Neural cell (in vitro differentiated cells): ENCODE measurements at regions not wholly inside any gene's neighbourhood (a gene's known extent, or its start where the extent isn't known, plus 50 kb on each side); places are given as distances from the start of the nearest gene placed in this dataset.

Source experiments
- H2AFZ ChIP-seq: fragments of 200-600, 300-800 bp; sonication (generic), shearing (Covaris generic); 2 replicates; pipeline ENCODE4 v1.6.0; 2014; ENCODE audit warnings: low read depth, mild to moderate bottlenecking, antibody characterized with exemption, low read length, moderate library complexity
- H3F3A ChIP-seq: fragments of 200-600 bp; shearing (Covaris generic); 2 replicates; pipeline ENCODE4 v1.6.1; 2016; ENCODE audit warnings: mild to moderate bottlenecking, moderate library complexity, mixed read lengths, antibody characterized with exemption, low read length; ENCODE audit not compliant: insufficient read depth, poor library complexity, severe bottlenecking
- H3K27ac ChIP-seq: fragments of 200-600, 300-800 bp; sonication (generic), shearing (Covaris generic); 2 replicates; pipeline ENCODE4 v1.5.1; 2014; ENCODE audit warnings: mild to moderate bottlenecking, low read length, moderate library complexity
- H3K27me3 ChIP-seq: fragments of 300-800, 200-600 bp; sonication (generic), shearing (Covaris generic); 2 replicates; pipeline ENCODE4 v1.6.0; 2014; ENCODE audit warnings: mild to moderate bottlenecking, low read depth, low read length, moderate library complexity; ENCODE audit not compliant: insufficient read depth
- H3K36me3 ChIP-seq: fragments of 300-800, 200-600 bp; sonication (generic), shearing (Covaris generic); 2 replicates; pipeline ENCODE4 v1.5.1; 2014; ENCODE audit warnings: mild to moderate bottlenecking, antibody characterized with exemption, low read length, moderate library complexity; ENCODE audit not compliant: insufficient read depth
- H3K4me2 ChIP-seq: fragments of 300-800, 200-600 bp; sonication (generic), shearing (Covaris generic); 2 replicates; pipeline ENCODE4 v1.6.0; 2014; ENCODE audit warnings: mild to moderate bottlenecking, low read length
- H3K4me3 ChIP-seq: fragments of 300-800, 200-600 bp; sonication (generic), shearing (Covaris generic); 2 replicates; pipeline ENCODE4 v1.5.1; 2014; ENCODE audit warnings: mild to moderate bottlenecking, low read length, moderate library complexity
- H3K79me2 ChIP-seq: fragments of 200-600 bp; shearing (Covaris generic); replicated peaks from 2 replicates; pipeline ENCODE4 v1.6.0; 2014; ENCODE audit warnings: mild to moderate bottlenecking, low read length, moderate library complexity; ENCODE audit not compliant: insufficient read depth
- H3K9ac ChIP-seq: fragments of 300-800, 200-600 bp; sonication (generic), shearing (Covaris generic); 2 replicates; pipeline ENCODE4 v1.6.1; 2016; ENCODE audit warnings: mild to moderate bottlenecking, low read length, mixed read lengths
- H3K9me2 ChIP-seq: fragments of 200-600 bp; shearing (Covaris generic); 2 replicates; pipeline ENCODE4 v1.6.1; 2016; ENCODE audit warnings: mild to moderate bottlenecking, low read length, mixed read lengths; ENCODE audit not compliant: insufficient read depth
- H3K9me3 ChIP-seq: fragments of 200-600, 300-800 bp; sonication (generic), shearing (Covaris generic); 2 replicates; pipeline ENCODE4 v1.6.1; 2016; ENCODE audit warnings: mild to moderate bottlenecking, mixed run types, low read length, moderate library complexity, mixed read lengths
- H4K20me1 ChIP-seq: fragments of 200-600 bp; shearing (Covaris generic); 2 replicates; pipeline ENCODE4 v1.6.1; 2016; ENCODE audit warnings: mild to moderate bottlenecking, mixed run types; ENCODE audit not compliant: insufficient read depth
- EP300 ChIP-seq: fragments of 450-650 bp; conservative IDR thresholded peaks from 2 replicates; pipeline ENCODE4 v1.6.1; 2014; ENCODE audit warnings: antibody characterized with exemption, mild to moderate bottlenecking, moderate library complexity; ENCODE audit not compliant: poor library complexity, severe bottlenecking
- EZH2 ChIP-seq: fragments of 200-600, 300-800 bp; shearing (Covaris generic), sonication (generic); IDR thresholded peaks from 2 replicates; pipeline ENCODE4 v1.6.1; 2014; ENCODE audit warnings: antibody characterized with exemption, low read length, borderline replicate concordance, mild to moderate bottlenecking; ENCODE audit not compliant: insufficient read depth, poor library complexity, severe bottlenecking
- MXI1 ChIP-seq: fragments of 450-650 bp; conservative IDR thresholded peaks from 2 replicates; pipeline ENCODE4 v1.6.1; 2014; ENCODE audit warnings: antibody characterized with exemption, mild to moderate bottlenecking; ENCODE audit not compliant: poor library complexity, severe bottlenecking
- POLR2AphosphoS5 ChIP-seq: IDR thresholded peaks from 2 replicates; pipeline ENCODE4 v1.6.1; 2012
- SMC3 ChIP-seq: fragments of 450-650 bp; conservative IDR thresholded peaks from 2 replicates; pipeline ENCODE4 v1.6.1; 2014; ENCODE audit warnings: antibody characterized with exemption, mild to moderate bottlenecking, moderate library complexity; ENCODE audit not compliant: poor library complexity
- TAF1 ChIP-seq: IDR thresholded peaks from 2 replicates; pipeline ENCODE4 v1.6.1; 2012; ENCODE audit warnings: low read depth
- TF ChIP-seq, protein P1 (sequence below): IDR thresholded peaks from 2 replicates; pipeline ENCODE4 v1.6.1; 2012; ENCODE audit warnings: borderline replicate concordance
- TF ChIP-seq, protein P2 (sequence below): fragments of 450-650 bp; IDR thresholded peaks from 2 replicates; pipeline ENCODE4 v1.5.1; 2014; ENCODE audit warnings: antibody characterized with exemption, mild to moderate bottlenecking, moderate library complexity; ENCODE audit not compliant: poor library complexity, severe bottlenecking

DNA sequence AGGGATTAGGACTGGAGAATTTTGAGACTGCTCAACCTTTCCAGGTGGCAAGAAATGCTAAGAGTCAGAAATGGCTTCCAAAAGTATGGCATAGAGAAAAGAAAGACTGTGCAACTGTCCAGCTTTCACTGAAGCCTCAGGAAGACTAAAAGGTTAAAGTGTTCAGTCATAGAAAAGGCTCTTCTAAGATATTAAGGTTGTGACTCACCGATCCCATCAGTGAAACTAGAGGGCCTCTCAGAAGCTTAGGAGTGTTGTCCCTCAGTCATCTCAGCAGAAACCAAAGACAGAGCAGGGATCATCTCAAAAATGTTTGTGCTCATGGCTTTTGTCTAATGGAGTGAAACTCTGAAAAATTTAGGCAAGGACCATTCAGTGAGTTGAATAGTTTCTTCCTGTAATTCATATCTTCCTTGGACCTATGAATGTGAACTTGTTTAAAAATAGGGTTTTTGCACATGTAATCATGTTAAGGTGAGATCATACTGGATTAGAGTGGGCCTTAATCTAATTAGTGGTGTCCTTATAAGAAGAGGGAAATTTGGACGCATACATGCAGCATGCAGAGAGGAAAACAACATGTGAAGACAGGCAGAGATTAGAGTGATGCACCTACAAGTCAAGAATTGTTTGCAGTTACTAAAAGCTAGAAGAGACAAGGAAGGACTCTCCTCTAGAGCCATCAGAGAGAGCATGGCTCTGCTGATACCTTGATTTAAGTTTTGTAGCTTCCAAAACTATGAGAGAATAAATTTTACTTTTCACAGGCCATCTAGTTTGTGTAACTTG is 71.3 kb downstream of the RPE65 start:
- Histone ChIP-seq H2AFZ (no peak overlapping the region), H3K79me2 (no peaks in the 10 kb centered on the region), H3K4me3 (no peak overlapping the region), H3K27ac (no peak overlapping the region), H3K4me2 (no peak overlapping the region), H3K36me3 (no peaks in the 10 kb centered on the region), H3K27me3 (no peaks in the 10 kb centered on the region), H3K9me2 (no peaks in the 10 kb centered on the region), H3F3A (no peaks in the 10 kb centered on the region), H4K20me1 (no peaks in the 10 kb centered on the region), H3K9ac (no peak overlapping the region), H3K9me3 (no peaks in the 10 kb centered on the region)
- no peak for TF ChIP-seq TAF1
- TF ChIP-seq POLR2AphosphoS5, result no peak
- no peak for TF ChIP-seq MXI1
- TF ChIP-seq, protein P1, sequence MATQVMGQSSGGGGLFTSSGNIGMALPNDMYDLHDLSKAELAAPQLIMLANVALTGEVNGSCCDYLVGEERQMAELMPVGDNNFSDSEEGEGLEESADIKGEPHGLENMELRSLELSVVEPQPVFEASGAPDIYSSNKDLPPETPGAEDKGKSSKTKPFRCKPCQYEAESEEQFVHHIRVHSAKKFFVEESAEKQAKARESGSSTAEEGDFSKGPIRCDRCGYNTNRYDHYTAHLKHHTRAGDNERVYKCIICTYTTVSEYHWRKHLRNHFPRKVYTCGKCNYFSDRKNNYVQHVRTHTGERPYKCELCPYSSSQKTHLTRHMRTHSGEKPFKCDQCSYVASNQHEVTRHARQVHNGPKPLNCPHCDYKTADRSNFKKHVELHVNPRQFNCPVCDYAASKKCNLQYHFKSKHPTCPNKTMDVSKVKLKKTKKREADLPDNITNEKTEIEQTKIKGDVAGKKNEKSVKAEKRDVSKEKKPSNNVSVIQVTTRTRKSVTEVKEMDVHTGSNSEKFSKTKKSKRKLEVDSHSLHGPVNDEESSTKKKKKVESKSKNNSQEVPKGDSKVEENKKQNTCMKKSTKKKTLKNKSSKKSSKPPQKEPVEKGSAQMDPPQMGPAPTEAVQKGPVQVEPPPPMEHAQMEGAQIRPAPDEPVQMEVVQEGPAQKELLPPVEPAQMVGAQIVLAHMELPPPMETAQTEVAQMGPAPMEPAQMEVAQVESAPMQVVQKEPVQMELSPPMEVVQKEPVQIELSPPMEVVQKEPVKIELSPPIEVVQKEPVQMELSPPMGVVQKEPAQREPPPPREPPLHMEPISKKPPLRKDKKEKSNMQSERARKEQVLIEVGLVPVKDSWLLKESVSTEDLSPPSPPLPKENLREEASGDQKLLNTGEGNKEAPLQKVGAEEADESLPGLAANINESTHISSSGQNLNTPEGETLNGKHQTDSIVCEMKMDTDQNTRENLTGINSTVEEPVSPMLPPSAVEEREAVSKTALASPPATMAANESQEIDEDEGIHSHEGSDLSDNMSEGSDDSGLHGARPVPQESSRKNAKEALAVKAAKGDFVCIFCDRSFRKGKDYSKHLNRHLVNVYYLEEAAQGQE, result no peak
- TF ChIP-seq SMC3, result no peak
- TF ChIP-seq, protein P2, sequence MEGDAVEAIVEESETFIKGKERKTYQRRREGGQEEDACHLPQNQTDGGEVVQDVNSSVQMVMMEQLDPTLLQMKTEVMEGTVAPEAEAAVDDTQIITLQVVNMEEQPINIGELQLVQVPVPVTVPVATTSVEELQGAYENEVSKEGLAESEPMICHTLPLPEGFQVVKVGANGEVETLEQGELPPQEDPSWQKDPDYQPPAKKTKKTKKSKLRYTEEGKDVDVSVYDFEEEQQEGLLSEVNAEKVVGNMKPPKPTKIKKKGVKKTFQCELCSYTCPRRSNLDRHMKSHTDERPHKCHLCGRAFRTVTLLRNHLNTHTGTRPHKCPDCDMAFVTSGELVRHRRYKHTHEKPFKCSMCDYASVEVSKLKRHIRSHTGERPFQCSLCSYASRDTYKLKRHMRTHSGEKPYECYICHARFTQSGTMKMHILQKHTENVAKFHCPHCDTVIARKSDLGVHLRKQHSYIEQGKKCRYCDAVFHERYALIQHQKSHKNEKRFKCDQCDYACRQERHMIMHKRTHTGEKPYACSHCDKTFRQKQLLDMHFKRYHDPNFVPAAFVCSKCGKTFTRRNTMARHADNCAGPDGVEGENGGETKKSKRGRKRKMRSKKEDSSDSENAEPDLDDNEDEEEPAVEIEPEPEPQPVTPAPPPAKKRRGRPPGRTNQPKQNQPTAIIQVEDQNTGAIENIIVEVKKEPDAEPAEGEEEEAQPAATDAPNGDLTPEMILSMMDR, result no peak
- TF ChIP-seq EZH2, result no peak
- no peak for TF ChIP-seq EP300

DNA sequence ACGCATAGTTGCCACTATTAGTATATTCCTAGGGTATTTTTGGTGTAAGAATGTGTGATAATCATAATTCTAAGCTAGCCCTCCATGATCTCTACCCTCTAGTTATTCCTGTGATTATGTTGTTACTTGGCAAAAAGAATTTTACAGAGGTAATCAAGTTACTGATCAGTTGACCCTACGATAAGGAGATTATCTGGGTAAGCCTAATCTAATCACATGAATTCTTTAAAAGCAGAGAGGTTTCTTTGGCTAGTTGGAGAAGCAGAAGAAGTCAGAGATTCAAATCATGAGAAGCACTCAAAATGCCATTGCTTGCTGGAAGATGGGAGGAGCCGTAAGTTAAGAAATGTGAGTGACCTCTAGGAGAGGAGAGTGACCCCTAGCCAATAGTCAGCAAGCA is 72.7 kb downstream of the RPE65 start:
- no peak overlapping the region for H3K4me2 ChIP-seq
- H3K79me2 ChIP-seq, result no peaks in the 10 kb centered on the region
- H3K36me3 ChIP-seq, result no peaks in the 10 kb centered on the region
- H3K9me2 ChIP-seq, result no peaks in the 10 kb centered on the region
- no peak overlapping the region for H2AFZ ChIP-seq
- no peak overlapping the region for H3K4me3 ChIP-seq
- H3K27ac ChIP-seq, result no peak overlapping the region
- no peaks in the 10 kb centered on the region for H4K20me1 ChIP-seq
- H3K27me3 ChIP-seq, result no peaks in the 10 kb centered on the region
- no peaks in the 10 kb centered on the region for H3F3A ChIP-seq
- TF ChIP-seq EP300 (no peak), SMC3 (no peak)
- TF ChIP-seq, protein P2, result no peak
- H3K9ac ChIP-seq, result no peak overlapping the region
- H3K9me3 ChIP-seq, result no peaks in the 10 kb centered on the region
